ENCODE measurements at regions not wholly inside any gene's neighbourhood (a gene's known extent, or its start where the extent isn't known, plus 50 kb on each side); places are given as distances from the start of the nearest gene placed in this dataset.

DNA sequence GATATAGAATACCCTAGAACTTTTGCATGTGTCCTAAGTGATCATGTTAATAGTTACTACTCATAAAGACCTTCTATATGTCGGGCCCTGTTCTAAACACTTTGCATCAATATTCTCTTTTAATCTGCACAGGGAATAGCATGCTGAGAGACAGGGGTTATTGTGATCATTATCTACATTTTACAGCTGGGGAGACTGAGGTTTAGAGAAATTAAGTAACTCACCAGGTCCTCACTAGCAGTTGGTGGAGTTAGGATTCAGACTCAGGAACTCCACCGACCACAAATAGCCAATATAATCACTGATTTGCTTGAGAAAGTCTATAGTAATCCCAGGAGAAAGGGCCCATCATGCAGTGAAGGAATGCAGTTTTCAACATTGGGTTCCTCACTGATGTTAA, 111.2 kb upstream of the ADO start:
- no peak for TF ChIP-seq EZH2 (IDR thresholded peaks at IDR 0.05; ENCODE audit: borderline replicate concordance, low read length)
- TF ChIP-seq, protein P1, sequence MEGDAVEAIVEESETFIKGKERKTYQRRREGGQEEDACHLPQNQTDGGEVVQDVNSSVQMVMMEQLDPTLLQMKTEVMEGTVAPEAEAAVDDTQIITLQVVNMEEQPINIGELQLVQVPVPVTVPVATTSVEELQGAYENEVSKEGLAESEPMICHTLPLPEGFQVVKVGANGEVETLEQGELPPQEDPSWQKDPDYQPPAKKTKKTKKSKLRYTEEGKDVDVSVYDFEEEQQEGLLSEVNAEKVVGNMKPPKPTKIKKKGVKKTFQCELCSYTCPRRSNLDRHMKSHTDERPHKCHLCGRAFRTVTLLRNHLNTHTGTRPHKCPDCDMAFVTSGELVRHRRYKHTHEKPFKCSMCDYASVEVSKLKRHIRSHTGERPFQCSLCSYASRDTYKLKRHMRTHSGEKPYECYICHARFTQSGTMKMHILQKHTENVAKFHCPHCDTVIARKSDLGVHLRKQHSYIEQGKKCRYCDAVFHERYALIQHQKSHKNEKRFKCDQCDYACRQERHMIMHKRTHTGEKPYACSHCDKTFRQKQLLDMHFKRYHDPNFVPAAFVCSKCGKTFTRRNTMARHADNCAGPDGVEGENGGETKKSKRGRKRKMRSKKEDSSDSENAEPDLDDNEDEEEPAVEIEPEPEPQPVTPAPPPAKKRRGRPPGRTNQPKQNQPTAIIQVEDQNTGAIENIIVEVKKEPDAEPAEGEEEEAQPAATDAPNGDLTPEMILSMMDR (IDR thresholded peaks at IDR 0.05; ENCODE audit: low read length), result no peak

Data from OCI-LY1 (cell line).